Suprapubic skin (tissue), 4 donors: ENCODE measurements at regions not wholly inside any gene's neighbourhood (a gene's known extent, or its start where the extent isn't known, plus 50 kb on each side); places are given as distances from the start of the nearest gene placed in this dataset.

Experiments
- DNase-seq, 2 donors: peaks; one replicate each; pipeline ENCODE4 v3.0.0-alpha.2; 2019; ENCODE audit warnings: low spot score in 2 of 2
- H3K27ac ChIP-seq: fragments of 200-600 bp; sonication (generic); one replicate; pipeline ENCODE4 v1.5.1; 2019
- H3K27me3 ChIP-seq: fragments of 200-600 bp; sonication (generic); one replicate; pipeline ENCODE4 v1.5.1; 2019
- H3K36me3 ChIP-seq: fragments of 200-600 bp; sonication (generic); one replicate; pipeline ENCODE4 v1.5.1; 2019
- H3K4me1 ChIP-seq: fragments of 200-600 bp; sonication (generic); one replicate; pipeline ENCODE4 v1.5.1; 2019
- H3K4me3 ChIP-seq: fragments of 200-600 bp; sonication (generic); one replicate; pipeline ENCODE4 v1.5.1; 2019; ENCODE audit warnings: mild to moderate bottlenecking
- H3K9me3 ChIP-seq: fragments of 200-600 bp; sonication (generic); one replicate; pipeline ENCODE4 v1.5.1; 2019
- CTCF ChIP-seq, 2 donors: fragments of 200-600 bp in 1 of 2; fragments of 450-650 bp in 1 of 2; sonication (generic) in 1 of 2; IDR thresholded peaks; one replicate each; pipeline ENCODE4 v1.5.1; 2016 to 2019; ENCODE audit warnings: antibody characterized with exemption in 2 of 2, mild to moderate bottlenecking in 1 of 2, moderate library complexity in 1 of 2
- EP300 ChIP-seq: sonication (generic); formaldehyde crosslinking; IDR thresholded peaks from one replicate; pipeline ENCODE4 v1.6.1; 2017; ENCODE audit warnings: antibody characterized with exemption
- POLR2A ChIP-seq, 2 donors: fragments of 450-650 bp; IDR thresholded peaks; one replicate each; pipeline ENCODE4 v1.6.1; 2017; ENCODE audit warnings: antibody characterized with exemption in 2 of 2, mild to moderate bottlenecking in 2 of 2, moderate library complexity in 2 of 2
- POLR2AphosphoS5 ChIP-seq, 3 donors: sonication (generic); formaldehyde crosslinking; IDR thresholded peaks; one replicate each; pipeline ENCODE4 v1.6.1; 2017; ENCODE audit warnings: antibody characterized with exemption in 3 of 3
- WGBS: methylation state at CpG from one replicate; pipeline ENCODE4 v1.1.5; 2018; 5-methylcytosine and 5-hydroxymethylcytosine counted together

- TF ChIP-seq POLR2A (IDR thresholded peaks at IDR 0.05): no peak
- TF ChIP-seq EP300: no peak
- no peak for TF ChIP-seq POLR2AphosphoS5 (IDR thresholded peaks at IDR 0.05)
- no peak for TF ChIP-seq CTCF (IDR thresholded peaks at IDR 0.05)
- no peaks in the 10 kb centered on the region for H3K4me1 ChIP-seq
- no peaks in the 10 kb centered on the region for H3K9me3 ChIP-seq
- no peak for DNase-seq
- H3K4me3 ChIP-seq: no peak overlapping the region
- 60% methylated on average over 5 of the region's 5 CpGs for WGBS
- H3K36me3 ChIP-seq: no peaks in the 10 kb centered on the region
- no peak overlapping the region for H3K27ac ChIP-seq
- H3K27me3 ChIP-seq: no peaks in the 10 kb centered on the region
These were observed 172.7 kb upstream of the LNX1 start for GRCh38 chr4:53763813-53764597.

GRCh38 chr4:53755656-53756055 is 164.4 kb upstream of the LNX1 start:
- TF ChIP-seq POLR2AphosphoS5 (IDR thresholded peaks at IDR 0.05) (no peak), POLR2A (IDR thresholded peaks at IDR 0.05) (no peak)
- Histone ChIP-seq H3K27ac (no peak overlapping the region), H3K36me3 (no peaks in the 10 kb centered on the region), H3K9me3 (no peaks in the 10 kb centered on the region), H3K27me3 (no peaks in the 10 kb centered on the region), H3K4me3 (no peak overlapping the region), H3K4me1 (no peaks in the 10 kb centered on the region)
- no peak for DNase-seq
- WGBS: 36% methylated on average over 1 of the region's 1 CpG

GRCh38 chr4:53752124-53752523 is 160.8 kb upstream of the LNX1 start:
- TF ChIP-seq POLR2A (IDR thresholded peaks at IDR 0.05): no peak
- no peak for TF ChIP-seq POLR2AphosphoS5 (IDR thresholded peaks at IDR 0.05)
- no peak for TF ChIP-seq CTCF (IDR thresholded peaks at IDR 0.05)
- TF ChIP-seq EP300: no peak
- no peaks in the 10 kb centered on the region for H3K4me1 ChIP-seq
- no peaks in the 10 kb centered on the region for H3K9me3 ChIP-seq
- no peak overlapping the region for H3K27ac ChIP-seq
- WGBS: 64% methylated on average over 2 of the region's 2 CpGs
- no peak overlapping the region for H3K4me3 ChIP-seq
- no peak for DNase-seq
- no peaks in the 10 kb centered on the region for H3K27me3 ChIP-seq
- no peaks in the 10 kb centered on the region for H3K36me3 ChIP-seq

GRCh38 chr4:53748328-53748772 is 157.1 kb upstream of the LNX1 start:
- H3K9me3 ChIP-seq: no peaks in the 10 kb centered on the region
- H3K36me3 ChIP-seq: no peaks in the 10 kb centered on the region
- no peaks in the 10 kb centered on the region for H3K27me3 ChIP-seq
- no peaks in the 10 kb centered on the region for H3K4me1 ChIP-seq
- no peak overlapping the region for H3K27ac ChIP-seq
- no peak for DNase-seq
- 69% methylated on average over 2 of the region's 2 CpGs for WGBS
- H3K4me3 ChIP-seq: no peak overlapping the region
- TF ChIP-seq EP300 (no peak), CTCF (IDR thresholded peaks at IDR 0.05) (no peak), POLR2A (IDR thresholded peaks at IDR 0.05) (no peak), POLR2AphosphoS5 (IDR thresholded peaks at IDR 0.05) (no peak)

- no peak for DNase-seq
- Histone ChIP-seq H3K9me3 (no peaks in the 10 kb centered on the region), H3K27ac (no peak overlapping the region), H3K27me3 (no peaks in the 10 kb centered on the region), H3K36me3 (no peaks in the 10 kb centered on the region), H3K4me3 (no peak overlapping the region), H3K4me1 (no peaks in the 10 kb centered on the region)
- TF ChIP-seq EP300 (no peak), POLR2A (IDR thresholded peaks at IDR 0.05) (no peak), POLR2AphosphoS5 (IDR thresholded peaks at IDR 0.05) (no peak), CTCF (IDR thresholded peaks at IDR 0.05) (no peak)
- 79% methylated on average over 5 of the region's 5 CpGs for WGBS
These were observed 156.1 kb upstream of the LNX1 start for GRCh38 chr4:53747401-53747800.
